Mesenchymal stem cell (in vitro differentiated cells and primary cell): ENCODE measurements at regions not wholly inside any gene's neighbourhood (a gene's known extent, or its start where the extent isn't known, plus 50 kb on each side); places are given as distances from the start of the nearest gene placed in this dataset.

ENCODE experiments used
- DNase-seq: peaks from one replicate; pipeline ENCODE4 v3.0.0-alpha.2; 2013
- H2AFZ ChIP-seq: one replicate; pipeline ENCODE4 v1.6.1; 2013; ENCODE audit warnings: low read depth, mild to moderate bottlenecking, control low read depth, inconsistent platforms, low read length, moderate library complexity
- H2AK5ac ChIP-seq: 2 replicates; pipeline ENCODE4 v1.6.1; 2013; ENCODE audit warnings: low read length, moderate library complexity, mild to moderate bottlenecking, inconsistent platforms; ENCODE audit not compliant: severe bottlenecking
- H2BK120ac ChIP-seq: one replicate; pipeline ENCODE4 v1.6.1; 2013; ENCODE audit warnings: low read depth, mild to moderate bottlenecking, inconsistent platforms, low read length, moderate library complexity
- H2BK12ac ChIP-seq, 2 experiments: one replicate each; pipeline ENCODE4 v1.6.1; 2013; ENCODE audit warnings: inconsistent platforms in 2 of 2, low read length in 2 of 2, mild to moderate bottlenecking in 2 of 2, moderate library complexity in 2 of 2, control low read depth in 1 of 2
- H2BK15ac ChIP-seq: one replicate; pipeline ENCODE4 v1.6.1; 2013; ENCODE audit warnings: mild to moderate bottlenecking, low read depth, inconsistent platforms; ENCODE audit not compliant: poor library complexity, severe bottlenecking
- H2BK5ac ChIP-seq: 2 replicates; pipeline ENCODE4 v1.6.1; 2013; ENCODE audit warnings: low read depth, mild to moderate bottlenecking, low read length, control low read depth, inconsistent platforms; ENCODE audit not compliant: poor library complexity, severe bottlenecking
- H3K14ac ChIP-seq, 2 experiments: one replicate each; pipeline ENCODE4 v1.6.1; 2013; ENCODE audit warnings: inconsistent platforms in 2 of 2, low read length in 2 of 2, control low read depth in 1 of 2, mild to moderate bottlenecking in 1 of 2, moderate library complexity in 1 of 2
- H3K18ac ChIP-seq, 2 experiments: one replicate each; pipeline ENCODE4 v1.6.1; 2013; ENCODE audit warnings: inconsistent platforms in 2 of 2, low read length in 2 of 2, control low read depth in 1 of 2, low read depth in 1 of 2, mild to moderate bottlenecking in 1 of 2
- H3K23ac ChIP-seq, 2 experiments: one replicate each; pipeline ENCODE4 v1.6.1; 2013; ENCODE audit warnings: inconsistent platforms in 2 of 2, low read length in 2 of 2, mild to moderate bottlenecking in 2 of 2, moderate library complexity in 2 of 2, control low read depth in 1 of 2
- H3K27ac ChIP-seq: 2 replicates; pipeline ENCODE4 v1.5.1; 2013; ENCODE audit warnings: mild to moderate bottlenecking, moderate library complexity, low read length, control low read depth, inconsistent platforms; ENCODE audit not compliant: poor library complexity, severe bottlenecking
- H3K27me3 ChIP-seq, 2 experiments: 2 replicates each; pipeline versions ENCODE4 v1.6.1 to v1.7.0; 2013; ENCODE audit warnings: low read length in 2 of 2, mild to moderate bottlenecking in 2 of 2, moderate library complexity in 2 of 2, control low read depth in 1 of 2, inconsistent platforms in 1 of 2; ENCODE audit not compliant: control insufficient read depth in 1 of 2, insufficient read depth in 1 of 2
- H3K36me3 ChIP-seq, 2 experiments: 2 replicates each; pipeline versions ENCODE4 v1.6.1 to v1.7.0; 2013; ENCODE audit warnings: low read length in 2 of 2, control low read depth in 1 of 2, inconsistent platforms in 1 of 2, low read depth in 1 of 2, mild to moderate bottlenecking in 1 of 2; ENCODE audit not compliant: insufficient read depth in 2 of 2, control insufficient read depth in 1 of 2
- H3K4ac ChIP-seq, 2 experiments: one replicate each; pipeline ENCODE4 v1.6.1; 2013; ENCODE audit warnings: inconsistent platforms in 2 of 2, low read length in 2 of 2, mild to moderate bottlenecking in 2 of 2, moderate library complexity in 2 of 2, control low read depth in 1 of 2, low read depth in 1 of 2
- H3K4me1 ChIP-seq: 2 replicates; pipeline ENCODE4 v1.6.1; 2013; ENCODE audit warnings: low read depth, low read length, control low read depth; ENCODE audit not compliant: control insufficient read depth, insufficient read depth
- H3K4me2 ChIP-seq: 2 replicates; pipeline ENCODE4 v1.6.1; 2013; ENCODE audit warnings: low read length, mild to moderate bottlenecking, inconsistent platforms; ENCODE audit not compliant: poor library complexity, severe bottlenecking
- H3K4me3 ChIP-seq, 2 experiments: 2 replicates each; pipeline versions ENCODE4 v1.5.1 to v1.7.0; 2013; ENCODE audit warnings: low read length in 2 of 2, mild to moderate bottlenecking in 2 of 2, control low read depth in 1 of 2, low read depth in 1 of 2; ENCODE audit not compliant: insufficient read depth in 1 of 2
- H3K79me1 ChIP-seq: replicated peaks from 2 replicates; pipeline ENCODE4 v1.6.1; 2013; ENCODE audit warnings: mild to moderate bottlenecking, control low read depth, low read length, inconsistent platforms; ENCODE audit not compliant: poor library complexity, severe bottlenecking
- H3K9ac ChIP-seq: 2 replicates; pipeline ENCODE4 v1.7.0; 2013; ENCODE audit warnings: mild to moderate bottlenecking, low read length, moderate library complexity
- H3K9me3 ChIP-seq: 2 replicates; pipeline ENCODE4 v1.7.0; 2013; ENCODE audit warnings: mild to moderate bottlenecking, low read length; ENCODE audit not compliant: control insufficient read depth
- H4K8ac ChIP-seq: one replicate; pipeline ENCODE4 v1.6.1; 2013; ENCODE audit warnings: inconsistent platforms, mild to moderate bottlenecking, low read length, moderate library complexity
- H4K91ac ChIP-seq: one replicate; pipeline ENCODE4 v1.6.1; 2013; ENCODE audit warnings: mild to moderate bottlenecking, low read length, inconsistent platforms
- WGBS: methylation state at CpG from one replicate; pipeline ENCODE4 v1.1.7; 2013; ENCODE audit warnings: mixed read lengths; 5-methylcytosine and 5-hydroxymethylcytosine counted together

GRCh38 chr1:30049748-30050296 is 673.6 kb downstream of the MATN1 start:
- H4K8ac ChIP-seq: no peak overlapping the region
- 78% methylated on average over 4 of the region's 4 CpGs for WGBS

GRCh38 chr1:30048905-30049304 is 674.5 kb downstream of the MATN1 start:
- H2AFZ ChIP-seq: no peak overlapping the region
- no peaks in the 10 kb centered on the region for H3K4me1 ChIP-seq
- H2BK5ac ChIP-seq: no peak overlapping the region
- no peak overlapping the region for H3K27ac ChIP-seq
- H3K4me2 ChIP-seq: no peak overlapping the region
- no peak overlapping the region for H4K8ac ChIP-seq
- H3K27me3 ChIP-seq: peaks cover 6 to 78% of the 10 kb centered on the region in 2 experiments
- no peak overlapping the region for H4K91ac ChIP-seq
- no peaks in the 10 kb centered on the region for H3K79me1 ChIP-seq
- no peak overlapping the region for H3K14ac ChIP-seq
- no peak for DNase-seq
- H3K9ac ChIP-seq: no peak overlapping the region
- H3K4me3 ChIP-seq: no peak overlapping the region
- H2BK120ac ChIP-seq: no peak overlapping the region
- WGBS: 71% methylated on average over 5 of the region's 5 CpGs
- no peaks in the 10 kb centered on the region for H3K9me3 ChIP-seq
- H2AK5ac ChIP-seq: no peak overlapping the region
- no peak overlapping the region for H3K23ac ChIP-seq
- H3K18ac ChIP-seq: no peak overlapping the region
- H3K36me3 ChIP-seq: no peaks in the 10 kb centered on the region
- no peak overlapping the region for H2BK12ac ChIP-seq
- no peak overlapping the region for H3K4ac ChIP-seq
- H2BK15ac ChIP-seq: no peak overlapping the region

More at GRCh38 chr1:30049748-30050296, 673.6 kb downstream of the MATN1 start:
- Histone ChIP-seq H3K9ac (no peak overlapping the region), H2BK5ac (no peak overlapping the region), H3K9me3 (no peaks in the 10 kb centered on the region), H3K4me2 (no peak overlapping the region), H3K4me1 (no peaks in the 10 kb centered on the region), H3K4ac (no peak overlapping the region), H2AFZ (no peak overlapping the region), H3K27me3 (peaks cover 6 to 87% of the 10 kb centered on the region in 2 experiments), H2BK15ac (no peak overlapping the region), H2BK12ac (no peak overlapping the region), H2BK120ac (no peak overlapping the region), H3K79me1 (no peaks in the 10 kb centered on the region), H3K23ac (no peak overlapping the region), H4K91ac (no peak overlapping the region), H3K18ac (no peak overlapping the region), H3K27ac (no peak overlapping the region), H3K14ac (no peak overlapping the region), H3K4me3 (no peak overlapping the region), H2AK5ac (no peak overlapping the region), H3K36me3 (no peaks in the 10 kb centered on the region)
- no peak for DNase-seq

DNA sequence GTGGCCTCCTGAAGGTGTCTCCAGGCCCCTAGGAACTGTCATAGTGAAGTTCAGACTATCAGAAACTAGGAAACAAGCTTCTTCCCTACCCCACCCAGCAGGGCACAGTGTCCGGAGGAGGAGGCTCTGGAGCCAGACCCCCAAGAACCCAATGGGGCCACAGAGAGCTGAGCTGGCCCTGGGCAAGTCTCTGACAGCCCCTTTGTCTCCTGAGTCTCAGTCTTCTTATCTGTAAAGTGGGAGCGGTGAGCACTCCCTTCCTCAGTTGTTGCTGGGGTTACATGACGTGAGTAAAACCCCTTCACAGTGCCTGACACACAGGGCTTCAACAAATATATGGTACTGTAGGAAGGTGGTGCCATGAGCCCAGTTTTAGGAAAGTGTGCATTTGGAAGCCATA is 675.8 kb downstream of the MATN1 start:
- Histone ChIP-seq H2BK120ac (no peak overlapping the region), H3K23ac (no peak overlapping the region), H3K27me3 (peaks cover 0 to 64% of the 10 kb centered on the region in 2 experiments), H3K18ac (no peak overlapping the region), H3K36me3 (no peaks in the 10 kb centered on the region), H3K27ac (no peak overlapping the region), H2BK5ac (no peak overlapping the region), H4K91ac (no peak overlapping the region), H3K4ac (no peak overlapping the region), H3K9me3 (no peaks in the 10 kb centered on the region), H2BK15ac (no peak overlapping the region), H2BK12ac (no peak overlapping the region), H3K4me3 (no peak overlapping the region), H3K4me2 (no peak overlapping the region), H3K4me1 (no peaks in the 10 kb centered on the region), H4K8ac (no peak overlapping the region), H3K79me1 (no peaks in the 10 kb centered on the region), H3K9ac (no peak overlapping the region), H2AFZ (no peak overlapping the region), H3K14ac (no peak overlapping the region), H2AK5ac (no peak overlapping the region)
- 44% methylated on average over 2 of the region's 3 CpGs for WGBS
- DNase-seq: no peak

GRCh38 chr1:30046751-30047150 is 676.6 kb downstream of the MATN1 start:
- Histone ChIP-seq H3K4ac (no peak overlapping the region), H3K4me1 (peaks cover 5% of the 10 kb centered on the region), H2BK12ac (no peak overlapping the region), H4K91ac (no peak overlapping the region), H2BK5ac (no peak overlapping the region), H3K4me2 (no peak overlapping the region), H2BK120ac (no peak overlapping the region), H2AFZ (no peak overlapping the region), H3K9ac (no peak overlapping the region), H3K23ac (no peak overlapping the region), H3K27me3 (peaks cover 0 to 58% of the 10 kb centered on the region in 2 experiments), H3K14ac (no peak overlapping the region), H3K27ac (no peak overlapping the region), H4K8ac (no peak overlapping the region), H2AK5ac (no peak overlapping the region), H3K18ac (no peak overlapping the region), H2BK15ac (no peak overlapping the region), H3K36me3 (no peaks in the 10 kb centered on the region), H3K4me3 (no peak overlapping the region), H3K79me1 (no peaks in the 10 kb centered on the region), H3K9me3 (no peaks in the 10 kb centered on the region)
- 84% methylated on average over 10 of the region's 10 CpGs for WGBS
- DNase-seq: no peak
